ENCODE measurements at regions not wholly inside any gene's neighbourhood (a gene's known extent, or its start where the extent isn't known, plus 50 kb on each side); places are given as distances from the start of the nearest gene placed in this dataset.

DNA sequence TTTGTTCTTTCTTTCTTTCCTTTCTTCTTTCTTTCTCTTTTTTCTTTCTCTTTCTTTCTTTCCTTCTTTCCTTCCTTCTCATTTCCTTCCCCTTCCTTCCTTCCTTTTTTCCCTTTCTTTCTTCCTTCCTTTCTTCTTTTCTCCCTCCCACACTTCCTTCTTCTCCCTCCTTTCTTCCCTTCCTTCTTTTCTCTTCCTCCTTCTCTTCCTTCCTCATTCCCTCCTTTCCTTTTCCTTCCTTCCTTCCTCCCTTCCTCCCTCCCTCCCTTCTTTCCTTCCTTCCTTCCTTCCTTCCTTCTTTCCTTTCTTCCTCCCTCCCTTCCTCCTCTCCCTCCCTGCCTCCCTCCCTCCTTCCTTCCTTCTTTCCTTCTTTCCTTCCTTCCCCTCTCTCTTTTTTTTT lies 755.7 kb upstream of the GRM7 start:
- peaks cover 53% of the 10 kb centered on the region for H3K9me3 Mint-ChIP-seq (ENCODE audit: unreplicated experiment)
- H3K4me1 Mint-ChIP-seq (ENCODE audit: unreplicated experiment), result no peaks in the 10 kb centered on the region
- no peak overlapping the region for H3K27ac Mint-ChIP-seq (ENCODE audit: unreplicated experiment)
- DNase-seq (ENCODE audit: extremely low spot score, unreplicated experiment), result no peak
- H3K27me3 Mint-ChIP-seq (ENCODE audit: unreplicated experiment), result no peaks in the 10 kb centered on the region
- no peaks in the 10 kb centered on the region for H3K36me3 Mint-ChIP-seq (ENCODE audit: unreplicated experiment)
- no peak overlapping the region for H3K4me3 Mint-ChIP-seq (ENCODE audit: unreplicated experiment)
- TF ChIP-seq, protein P1, sequence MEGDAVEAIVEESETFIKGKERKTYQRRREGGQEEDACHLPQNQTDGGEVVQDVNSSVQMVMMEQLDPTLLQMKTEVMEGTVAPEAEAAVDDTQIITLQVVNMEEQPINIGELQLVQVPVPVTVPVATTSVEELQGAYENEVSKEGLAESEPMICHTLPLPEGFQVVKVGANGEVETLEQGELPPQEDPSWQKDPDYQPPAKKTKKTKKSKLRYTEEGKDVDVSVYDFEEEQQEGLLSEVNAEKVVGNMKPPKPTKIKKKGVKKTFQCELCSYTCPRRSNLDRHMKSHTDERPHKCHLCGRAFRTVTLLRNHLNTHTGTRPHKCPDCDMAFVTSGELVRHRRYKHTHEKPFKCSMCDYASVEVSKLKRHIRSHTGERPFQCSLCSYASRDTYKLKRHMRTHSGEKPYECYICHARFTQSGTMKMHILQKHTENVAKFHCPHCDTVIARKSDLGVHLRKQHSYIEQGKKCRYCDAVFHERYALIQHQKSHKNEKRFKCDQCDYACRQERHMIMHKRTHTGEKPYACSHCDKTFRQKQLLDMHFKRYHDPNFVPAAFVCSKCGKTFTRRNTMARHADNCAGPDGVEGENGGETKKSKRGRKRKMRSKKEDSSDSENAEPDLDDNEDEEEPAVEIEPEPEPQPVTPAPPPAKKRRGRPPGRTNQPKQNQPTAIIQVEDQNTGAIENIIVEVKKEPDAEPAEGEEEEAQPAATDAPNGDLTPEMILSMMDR (IDR thresholded peaks at IDR 0.05), result no peak

GRCh38 chr3:6108957-6109356 lies 752.0 kb upstream of the GRM7 start:
- no peak for DNase-seq (ENCODE audit: extremely low spot score, unreplicated experiment)
- Mint-ChIP-seq H3K4me3 (ENCODE audit: unreplicated experiment) (no peak overlapping the region), H3K4me1 (ENCODE audit: unreplicated experiment) (no peaks in the 10 kb centered on the region), H3K27ac (ENCODE audit: unreplicated experiment) (no peak overlapping the region), H3K9me3 (ENCODE audit: unreplicated experiment) (peaks cover 37% of the 10 kb centered on the region), H3K36me3 (ENCODE audit: unreplicated experiment) (no peaks in the 10 kb centered on the region), H3K27me3 (ENCODE audit: unreplicated experiment) (no peaks in the 10 kb centered on the region)
- TF ChIP-seq, protein P1 (IDR thresholded peaks at IDR 0.05), result no peak

DNA sequence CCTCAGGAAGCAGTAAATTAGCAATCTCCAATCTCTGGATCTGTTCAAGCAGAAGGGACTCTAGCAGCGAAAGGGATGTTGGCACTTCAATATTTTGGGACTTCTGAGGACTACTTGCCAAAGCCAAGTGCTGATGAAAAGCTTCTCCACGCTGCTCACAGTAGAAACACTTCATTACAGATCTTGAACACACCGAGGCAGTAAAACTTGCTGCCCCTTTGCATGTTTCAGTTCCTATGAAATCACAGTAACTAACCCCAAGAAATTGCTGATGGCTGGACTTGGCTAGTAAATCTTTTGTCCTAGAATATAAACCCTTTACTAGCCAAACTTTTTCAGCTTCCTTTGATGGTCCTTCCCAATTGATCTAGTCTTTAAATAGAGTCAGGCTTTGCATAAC lies 750.5 kb upstream of the GRM7 start:
- no peak overlapping the region for H3K4me3 Mint-ChIP-seq (ENCODE audit: unreplicated experiment)
- H3K9me3 Mint-ChIP-seq (ENCODE audit: unreplicated experiment), result peaks cover 29% of the 10 kb centered on the region
- DNase-seq (ENCODE audit: extremely low spot score, unreplicated experiment), result no peak
- H3K27me3 Mint-ChIP-seq (ENCODE audit: unreplicated experiment), result no peaks in the 10 kb centered on the region
- TF ChIP-seq, protein P1 (IDR thresholded peaks at IDR 0.05), result no peak
- no peak overlapping the region for H3K27ac Mint-ChIP-seq (ENCODE audit: unreplicated experiment)
- H3K4me1 Mint-ChIP-seq (ENCODE audit: unreplicated experiment), result no peaks in the 10 kb centered on the region
- H3K36me3 Mint-ChIP-seq (ENCODE audit: unreplicated experiment), result no peaks in the 10 kb centered on the region

- no peaks in the 10 kb centered on the region for H3K36me3 Mint-ChIP-seq (ENCODE audit: unreplicated experiment)
- peaks cover 28% of the 10 kb centered on the region for H3K9me3 Mint-ChIP-seq (ENCODE audit: unreplicated experiment)
- H3K4me3 Mint-ChIP-seq (ENCODE audit: unreplicated experiment), result no peak overlapping the region
- no peaks in the 10 kb centered on the region for H3K27me3 Mint-ChIP-seq (ENCODE audit: unreplicated experiment)
- no peaks in the 10 kb centered on the region for H3K4me1 Mint-ChIP-seq (ENCODE audit: unreplicated experiment)
- DNase-seq (ENCODE audit: extremely low spot score, unreplicated experiment), result no peak
- TF ChIP-seq, protein P1 (IDR thresholded peaks at IDR 0.05), result no peak
- no peak overlapping the region for H3K27ac Mint-ChIP-seq (ENCODE audit: unreplicated experiment)
These were observed 748.4 kb upstream of the GRM7 start for GRCh38 chr3:6112546-6112945.

DNA sequence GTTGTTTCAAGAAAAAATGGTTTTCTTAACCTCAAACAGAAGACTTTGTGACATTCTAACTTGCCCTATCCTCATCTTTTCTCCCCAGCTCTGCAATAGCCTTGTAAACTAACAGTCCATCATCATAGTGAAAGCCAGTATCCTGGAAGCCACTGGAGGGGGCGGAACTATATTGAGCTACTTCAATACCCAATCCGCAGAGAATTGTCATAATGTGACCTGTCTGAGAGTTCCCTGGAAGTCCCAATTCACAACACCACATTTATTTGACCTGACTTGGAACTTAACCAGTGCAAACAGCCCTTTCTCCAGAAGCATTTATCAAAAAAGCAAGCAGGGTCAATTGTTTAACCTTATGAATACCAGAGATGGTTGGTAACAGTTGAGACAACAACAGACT lies 747.6 kb upstream of the GRM7 start:
- H3K9me3 Mint-ChIP-seq (ENCODE audit: unreplicated experiment), result peaks cover 28% of the 10 kb centered on the region
- no peaks in the 10 kb centered on the region for H3K36me3 Mint-ChIP-seq (ENCODE audit: unreplicated experiment)
- H3K27me3 Mint-ChIP-seq (ENCODE audit: unreplicated experiment), result no peaks in the 10 kb centered on the region
- H3K4me3 Mint-ChIP-seq (ENCODE audit: unreplicated experiment), result no peak overlapping the region
- no peak overlapping the region for H3K27ac Mint-ChIP-seq (ENCODE audit: unreplicated experiment)
- no peaks in the 10 kb centered on the region for H3K4me1 Mint-ChIP-seq (ENCODE audit: unreplicated experiment)
- no peak for DNase-seq (ENCODE audit: extremely low spot score, unreplicated experiment)
- TF ChIP-seq, protein P1 (IDR thresholded peaks at IDR 0.05), result no peak

Measured in osteocyte (in vitro differentiated cells).